Fibroblast of skin of scalp (primary cell): ENCODE measurements at regions not wholly inside any gene's neighbourhood (a gene's known extent, or its start where the extent isn't known, plus 50 kb on each side); places are given as distances from the start of the nearest gene placed in this dataset.
"Not testable (repeated sequence)": the region's sequence is repeated elsewhere in the genome, so short reads cannot be mapped to it uniquely, and the experiment has no call there.

Experiments
- DNase-seq: peaks from one replicate; pipeline ENCODE4 v3.0.0-alpha.2; 2013

- no peak for DNase-seq
Observed at GRCh38 chr3:150327678-150328653, 80.1 kb upstream of the TSC22D2 start.

- DNase-seq, result no peak
Observed at GRCh38 chr3:150324788-150325187, 83.3 kb upstream of the TSC22D2 start.

- DNase-seq, result no peak
Observed at GRCh38 chr3:150324245-150324644, 83.9 kb upstream of the TSC22D2 start.

- no peak for DNase-seq
Observed at GRCh38 chr3:150323770-150324169, 84.3 kb upstream of the TSC22D2 start.

- DNase-seq, result not testable (repeated sequence)
Observed at GRCh38 chr3:150323091-150323490, 85.0 kb upstream of the TSC22D2 start.

GRCh38 chr3:150320971-150321370 lies 87.1 kb upstream of the TSC22D2 start:
- DNase-seq, result not testable (repeated sequence)

- DNase-seq, result peak; percentile 93
Observed at GRCh38 chr3:150319900-150320299, 88.2 kb upstream of the TSC22D2 start.

GRCh38 chr3:150317469-150317868 lies 90.6 kb upstream of the TSC22D2 start:
- DNase-seq, result no peak

- no peak for DNase-seq
Observed at GRCh38 chr3:150315721-150316120, 92.4 kb upstream of the TSC22D2 start.

GRCh38 chr3:150314248-150315004 lies 93.7 kb upstream of the TSC22D2 start:
- no peak for DNase-seq

GRCh38 chr3:150312018-150312657 lies 96.0 kb upstream of the TSC22D2 start:
- no peak for DNase-seq

- DNase-seq, result no peak
Observed at GRCh38 chr3:150311156-150311555, 96.9 kb upstream of the TSC22D2 start.

- peak; percentile 87 for DNase-seq
Observed at GRCh38 chr3:150309557-150309956, 98.5 kb upstream of the TSC22D2 start.

- no peak for DNase-seq
Observed at GRCh38 chr3:150309257-150309542, 98.9 kb upstream of the TSC22D2 start.

GRCh38 chr3:150308481-150309256 lies 99.4 kb upstream of the TSC22D2 start:
- peak; percentile 35 for DNase-seq

- no peak for DNase-seq
Observed at GRCh38 chr3:150308037-150308319, 100.1 kb upstream of the TSC22D2 start.

- DNase-seq, result no peak
Observed at GRCh38 chr3:150307311-150308036, 100.6 kb upstream of the TSC22D2 start.

GRCh38 chr3:150306906-150307305 lies 101.2 kb upstream of the TSC22D2 start:
- no peak for DNase-seq

GRCh38 chr3:150306083-150306482 lies 102.0 kb upstream of the TSC22D2 start:
- no peak for DNase-seq

- no peak for DNase-seq
Observed at GRCh38 chr3:150303768-150304167, 104.3 kb upstream of the TSC22D2 start.

- DNase-seq, result no peak
Observed at GRCh38 chr3:150302246-150302645, 105.9 kb upstream of the TSC22D2 start.
